HEK293 (cell line): ENCODE measurements at regions not wholly inside any gene's neighbourhood (a gene's known extent, or its start where the extent isn't known, plus 50 kb on each side); places are given as distances from the start of the nearest gene placed in this dataset.

Source experiments
- CTCF ChIA-PET: fragments of 350-600 bp; formaldehyde crosslinking; extraction: SDS; loops from one replicate; lab custom pipeline; 2021; ENCODE audit warnings: antibody characterized with exemption; lab: Yijun Ruan, JAX
- POLR2A ChIA-PET: fragments of 300-600 bp; formaldehyde crosslinking; extraction: SDS; loops from one replicate; lab custom pipeline; 2020; ENCODE audit warnings: antibody characterized with exemption, inconsistent platforms; lab: Yijun Ruan, JAX
- H3K27ac ChIP-seq: fragments of 200-500 bp; sonication (Bioruptor generic); 2 replicates; pipeline ENCODE4 v1.5.1; 2014; ENCODE audit warnings: low read depth, low read length, control low read depth, inconsistent platforms; ENCODE audit errors: extremely low read depth
- H3K36me3 ChIP-seq, 2 experiments: fragments of 200-500 bp in 1 of 2; sonication (Bioruptor generic) in 1 of 2; 1 replicate in 1 of 2; 2 replicates in 1 of 2; pipeline ENCODE4 v1.5.1; 2014 to 2017; ENCODE audit warnings: inconsistent platforms in 2 of 2, low read length in 2 of 2; ENCODE audit not compliant: control insufficient read depth in 2 of 2, insufficient read depth in 1 of 2
- H3K4me1 ChIP-seq: fragments of 200-500 bp; sonication (Bioruptor generic); 2 replicates; pipeline ENCODE4 v1.5.1; 2014; ENCODE audit warnings: mild to moderate bottlenecking, low read length, inconsistent platforms; ENCODE audit not compliant: control insufficient read depth, insufficient read depth
- H3K4me3 ChIP-seq: 2 replicates; pipeline ENCODE4 v1.5.1; 2011; ENCODE audit warnings: low read depth, mild to moderate bottlenecking, control low read depth, low read length, moderate library complexity
- H3K9me3 ChIP-seq: fragments of 200-500 bp; sonication (Bioruptor generic); 2 replicates; pipeline ENCODE4 v1.5.1; 2014; ENCODE audit warnings: low read depth, low read length, inconsistent platforms; ENCODE audit not compliant: control insufficient read depth, insufficient read depth
- AEBP2 ChIP-seq: fragments of 450-650 bp; formaldehyde crosslinking; IDR thresholded peaks from 2 replicates; pipeline ENCODE4 v1.5.1; 2016; ENCODE audit warnings: missing biosample characterization, missing genetic modification characterization, borderline replicate concordance
- BCL6B ChIP-seq: fragments of 450-650 bp; formaldehyde crosslinking; IDR thresholded peaks from 2 replicates; pipeline ENCODE4 v1.5.1; 2017; ENCODE audit warnings: missing biosample characterization, missing genetic modification characterization
- CTCF ChIP-seq: fragments of 450-650 bp; formaldehyde crosslinking; IDR thresholded peaks from 2 replicates; pipeline ENCODE4 v1.5.1; 2016; ENCODE audit warnings: missing biosample characterization, missing genetic modification characterization
- KLF17 ChIP-seq: fragments of 450-650 bp; formaldehyde crosslinking; IDR thresholded peaks from 2 replicates; pipeline ENCODE4 v1.5.1; 2016; ENCODE audit warnings: missing biosample characterization, missing genetic modification characterization
- KLF8 ChIP-seq: fragments of 450-650 bp; formaldehyde crosslinking; IDR thresholded peaks from 2 replicates; pipeline ENCODE4 v1.5.1; 2016; ENCODE audit warnings: missing biosample characterization, missing genetic modification characterization
- MYNN ChIP-seq: fragments of 450-650 bp; formaldehyde crosslinking; IDR thresholded peaks from 2 replicates; pipeline ENCODE4 v1.5.1; 2016; ENCODE audit warnings: missing biosample characterization, missing genetic modification characterization, borderline replicate concordance
- YY1 ChIP-seq: fragments of 450-650 bp; formaldehyde crosslinking; IDR thresholded peaks from 2 replicates; pipeline ENCODE4 v1.5.1; 2018; ENCODE audit warnings: missing biosample characterization, missing genetic modification characterization
- YY2 ChIP-seq: fragments of 450-650 bp; formaldehyde crosslinking; IDR thresholded peaks from 2 replicates; pipeline ENCODE4 v1.5.1; 2016; ENCODE audit warnings: missing biosample characterization, missing genetic modification characterization
- ZIC2 ChIP-seq: fragments of 450-650 bp; formaldehyde crosslinking; IDR thresholded peaks from 2 replicates; pipeline ENCODE4 v1.5.1; 2016; ENCODE audit warnings: missing biosample characterization, missing genetic modification characterization
- ZNF112 ChIP-seq: fragments of 450-650 bp; formaldehyde crosslinking; IDR thresholded peaks from 2 replicates; pipeline ENCODE4 v1.5.0; 2017; ENCODE audit warnings: missing biosample characterization, missing genetic modification characterization
- ZNF157 ChIP-seq: fragments of 450-650 bp; formaldehyde crosslinking; IDR thresholded peaks from 2 replicates; pipeline ENCODE4 v1.5.1; 2016; ENCODE audit warnings: missing biosample characterization, missing genetic modification characterization
- ZNF174 ChIP-seq: fragments of 450-650 bp; formaldehyde crosslinking; IDR thresholded peaks from 2 replicates; pipeline ENCODE4 v1.5.0; 2017; ENCODE audit warnings: missing biosample characterization, mild to moderate bottlenecking, missing genetic modification characterization
- ZNF18 ChIP-seq: fragments of 450-650 bp; formaldehyde crosslinking; IDR thresholded peaks from 2 replicates; pipeline ENCODE4 v1.5.1; 2016; ENCODE audit warnings: missing biosample characterization, missing genetic modification characterization
- ZNF239 ChIP-seq: fragments of 450-650 bp; formaldehyde crosslinking; IDR thresholded peaks from 2 replicates; pipeline ENCODE4 v1.5.1; 2016; ENCODE audit warnings: missing biosample characterization, missing genetic modification characterization
- ZNF391 ChIP-seq: fragments of 450-650 bp; formaldehyde crosslinking; IDR thresholded peaks from 2 replicates; pipeline ENCODE4 v1.5.1; 2016; ENCODE audit warnings: low read depth, missing biosample characterization, missing genetic modification characterization, borderline replicate concordance
- ZNF394 ChIP-seq: fragments of 450-650 bp; formaldehyde crosslinking; IDR thresholded peaks from 2 replicates; pipeline ENCODE4 v1.5.1; 2016; ENCODE audit warnings: missing biosample characterization, missing genetic modification characterization, mild to moderate bottlenecking, moderate library complexity, borderline replicate concordance
- ZNF501 ChIP-seq: fragments of 450-650 bp; formaldehyde crosslinking; IDR thresholded peaks from 2 replicates; pipeline ENCODE4 v1.5.1; 2016; ENCODE audit warnings: missing biosample characterization, missing genetic modification characterization
- ZNF544 ChIP-seq: fragments of 450-650 bp; formaldehyde crosslinking; IDR thresholded peaks from 2 replicates; pipeline ENCODE4 v1.5.0; 2017; ENCODE audit warnings: missing biosample characterization, missing genetic modification characterization
- ZNF555 ChIP-seq: fragments of 450-650 bp; formaldehyde crosslinking; conservative IDR thresholded peaks from 2 replicates; pipeline ENCODE4 v1.5.1; 2017; ENCODE audit warnings: missing biosample characterization, mild to moderate bottlenecking, missing genetic modification characterization, inconsistent platforms
- ZNF626 ChIP-seq: fragments of 450-650 bp; sonication (Bioruptor Pico); formaldehyde crosslinking; IDR thresholded peaks from 2 replicates; pipeline ENCODE4 v1.5.1; 2018; ENCODE audit warnings: missing biosample characterization, missing genetic modification characterization, inconsistent platforms
- ZNF837 ChIP-seq: fragments of 450-650 bp; formaldehyde crosslinking; IDR thresholded peaks from 2 replicates; pipeline ENCODE4 v1.5.1; 2016; ENCODE audit warnings: missing biosample characterization, missing genetic modification characterization
- ZSCAN16 ChIP-seq: fragments of 450-650 bp; formaldehyde crosslinking; IDR thresholded peaks from 2 replicates; pipeline ENCODE4 v1.5.1; 2016; ENCODE audit warnings: missing biosample characterization, missing genetic modification characterization
- ZSCAN5A ChIP-seq: fragments of 450-650 bp; formaldehyde crosslinking; IDR thresholded peaks from 2 replicates; pipeline ENCODE4 v1.5.1; 2016; ENCODE audit warnings: missing biosample characterization, missing genetic modification characterization

GRCh38 chr13:76636829-76637228 lies 249.4 kb downstream of the KCTD12 start:
- CTCF ChIA-PET: no interaction called here
- Histone ChIP-seq H3K36me3 (no peaks in the 10 kb centered on the region), H3K4me1 (no peaks in the 10 kb centered on the region), H3K4me3 (no peak overlapping the region), H3K27ac (no peak overlapping the region), H3K9me3 (no peaks in the 10 kb centered on the region)
- TF ChIP-seq ZNF239 (tag by site-specific recombination) (no peak), ZNF157 (tag by site-specific recombination) (no peak), YY2 (tag by site-specific recombination) (no peak), ZNF391 (tag by site-specific recombination) (no peak), MYNN (tag by site-specific recombination) (no peak), ZNF626 (tag by site-specific recombination) (no peak), ZNF555 (tag by site-specific recombination) (no peak), ZNF501 (no peak), KLF17 (tag by site-specific recombination) (no peak)
- POLR2A ChIA-PET: no interaction called here

GRCh38 chr13:76635232-76636230 lies 250.7 kb downstream of the KCTD12 start:
- Histone ChIP-seq H3K9me3 (no peaks in the 10 kb centered on the region), H3K36me3 (no peaks in the 10 kb centered on the region), H3K27ac (no peak overlapping the region), H3K4me3 (no peak overlapping the region), H3K4me1 (no peaks in the 10 kb centered on the region)
- ChIA-PET POLR2A (interaction anchor here (0.8 kb wide), 1 partner anchor 15 kb away, joined by 3 read pairs; no protein-coding TSS in a partner anchor), CTCF (interaction anchor here (0.5 kb wide), 1 partner anchor 1215 kb away, joined by 3 read pairs; no protein-coding TSS in a partner anchor)
- no peak for TF ChIP-seq ZNF544 (tag by site-specific recombination)
- TF ChIP-seq YY1 (tag by site-specific recombination): no peak
- TF ChIP-seq BCL6B: no peak
- TF ChIP-seq AEBP2: no peak
- TF ChIP-seq ZNF394 (tag by site-specific recombination): no peak
- TF ChIP-seq ZNF18: no peak
- TF ChIP-seq CTCF (tag by site-specific recombination): no peak
- TF ChIP-seq ZSCAN16 (tag by site-specific recombination): no peak
- TF ChIP-seq ZNF837: no peak
- TF ChIP-seq ZNF174 (tag by site-specific recombination): no peak
- TF ChIP-seq ZNF112 (tag by site-specific recombination): no peak
- TF ChIP-seq ZSCAN5A (tag by site-specific recombination): no peak
- no peak for TF ChIP-seq KLF8 (tag by site-specific recombination)
- no peak for TF ChIP-seq ZIC2 (tag by site-specific recombination)
